ENCODE measurements at regions not wholly inside any gene's neighbourhood (a gene's known extent, or its start where the extent isn't known, plus 50 kb on each side); places are given as distances from the start of the nearest gene placed in this dataset.

GRCh38 chr18:40751186-40751585 lies 1203.8 kb upstream of the PIK3C3 start:
- DNase-seq (ENCODE audit: low read depth in 2 of 3, low spot score in 2 of 3): no peak

DNA sequence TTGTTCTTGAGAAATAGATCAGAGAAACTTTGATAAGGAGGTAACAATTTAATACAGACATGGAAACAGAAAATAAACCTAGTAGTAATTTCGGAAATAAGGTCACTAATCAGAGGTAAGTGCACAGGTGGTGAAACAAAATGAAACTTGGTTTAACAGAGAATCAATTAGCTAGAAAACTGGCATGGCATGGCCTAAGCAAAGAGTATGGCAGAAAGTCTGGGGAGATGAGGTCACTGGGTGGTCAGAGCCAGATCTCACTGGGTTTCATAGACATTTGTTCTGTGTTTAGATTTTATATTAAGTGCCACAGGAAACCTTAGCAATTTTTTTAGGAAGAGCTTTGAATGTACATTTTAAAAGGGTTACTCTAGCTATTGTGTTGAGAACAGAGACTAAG lies 1216.0 kb upstream of the PIK3C3 start:
- DNase-seq (ENCODE audit: low read depth in 2 of 3, low spot score in 2 of 3): no peak

- DNase-seq (ENCODE audit: low read depth in 2 of 3, low spot score in 2 of 3): no peak
Measured at GRCh38 chr18:40738321-40738880, 1216.6 kb upstream of the PIK3C3 start.

DNA sequence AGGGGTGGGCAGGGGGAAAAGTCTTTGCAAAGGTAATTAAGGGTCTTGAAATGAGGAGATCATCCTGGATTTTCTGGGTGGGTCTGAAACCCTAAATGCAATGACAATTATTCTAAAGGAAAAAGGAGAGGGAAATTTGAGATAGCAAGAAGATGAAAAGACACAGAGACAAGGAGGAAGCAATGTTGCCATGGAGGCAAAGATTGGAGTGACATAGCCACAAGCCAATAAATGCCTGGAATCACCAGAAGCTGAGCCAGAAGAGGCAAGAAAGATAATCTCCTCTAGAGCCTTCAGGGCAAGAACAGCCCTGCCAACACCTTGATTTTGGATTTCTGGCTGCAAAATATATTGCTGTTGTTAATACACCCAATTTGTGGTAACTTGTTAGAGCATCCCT lies 1246.3 kb upstream of the PIK3C3 start:
- DNase-seq (ENCODE audit: low read depth in 2 of 3, low spot score in 2 of 3): no peak

DNA sequence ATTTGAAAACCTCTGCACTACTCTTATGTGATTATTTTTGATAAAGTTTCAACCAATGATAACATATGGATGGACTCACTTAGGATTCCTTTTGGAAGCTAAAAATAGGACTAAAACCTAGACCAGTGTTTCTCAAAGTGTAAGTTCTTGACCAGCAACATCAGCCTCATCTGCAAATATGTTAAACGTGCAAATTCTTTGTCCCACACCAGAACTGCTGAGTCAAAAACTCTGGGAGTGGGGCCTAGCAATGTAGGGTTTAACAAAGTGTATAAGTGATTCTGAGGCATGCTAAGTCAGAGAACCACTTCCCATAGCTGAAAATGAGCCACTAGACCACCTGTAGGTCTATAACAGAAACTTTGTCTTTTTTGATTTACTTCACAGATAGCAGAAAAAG lies 1247.2 kb upstream of the PIK3C3 start:
- no peak for DNase-seq (ENCODE audit: low read depth in 2 of 3, low spot score in 2 of 3)

DNA sequence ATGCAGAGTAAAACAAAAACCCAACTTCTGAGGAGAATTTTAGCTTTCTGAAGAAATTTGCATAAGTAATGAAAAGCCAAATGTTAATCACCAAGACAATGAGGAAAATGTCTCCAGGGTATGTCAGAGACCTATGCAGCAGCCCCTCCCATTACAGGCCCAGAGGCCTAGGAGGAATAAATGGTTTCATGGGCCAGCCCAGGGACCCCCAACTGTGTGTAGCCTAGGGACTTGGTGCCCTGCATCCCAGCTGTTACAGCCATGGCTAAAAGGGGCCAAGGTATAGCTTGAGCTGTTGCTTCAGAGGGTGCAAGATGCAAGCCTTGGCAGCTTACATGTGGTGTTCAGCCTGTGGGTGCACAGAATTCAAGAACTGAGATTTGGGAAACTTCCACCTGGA lies 1256.9 kb upstream of the PIK3C3 start:
- DNase-seq (ENCODE audit: low read depth in 2 of 3, low spot score in 2 of 3): no peak

- DNase-seq (ENCODE audit: low read depth in 2 of 3, low spot score in 2 of 3): no peak
Measured at GRCh38 chr18:40695526-40695925, 1259.5 kb upstream of the PIK3C3 start.

DNA sequence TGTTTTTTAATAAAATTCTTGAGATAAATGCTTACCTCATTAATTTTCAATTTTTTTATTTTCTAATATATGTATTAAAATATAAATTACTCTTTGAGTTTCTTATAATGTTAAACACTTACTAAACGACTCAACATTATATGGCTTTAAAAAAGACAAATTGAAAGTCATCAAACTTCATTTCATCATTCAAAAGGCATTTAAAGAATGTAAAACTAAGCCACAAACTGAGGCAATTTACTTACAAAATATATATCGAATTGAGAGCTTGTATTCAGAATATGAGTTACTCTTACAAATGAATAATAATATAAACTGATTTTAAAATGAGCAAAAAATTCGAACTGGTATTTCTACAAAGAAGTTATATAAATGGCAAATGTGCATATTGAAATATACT lies 1262.2 kb upstream of the PIK3C3 start:
- DNase-seq (ENCODE audit: low read depth in 2 of 3, low spot score in 2 of 3): no peak

GRCh38 chr18:40690062-40690461 lies 1265.0 kb upstream of the PIK3C3 start:
- no peak for DNase-seq (ENCODE audit: low read depth in 2 of 3, low spot score in 2 of 3)

DNA sequence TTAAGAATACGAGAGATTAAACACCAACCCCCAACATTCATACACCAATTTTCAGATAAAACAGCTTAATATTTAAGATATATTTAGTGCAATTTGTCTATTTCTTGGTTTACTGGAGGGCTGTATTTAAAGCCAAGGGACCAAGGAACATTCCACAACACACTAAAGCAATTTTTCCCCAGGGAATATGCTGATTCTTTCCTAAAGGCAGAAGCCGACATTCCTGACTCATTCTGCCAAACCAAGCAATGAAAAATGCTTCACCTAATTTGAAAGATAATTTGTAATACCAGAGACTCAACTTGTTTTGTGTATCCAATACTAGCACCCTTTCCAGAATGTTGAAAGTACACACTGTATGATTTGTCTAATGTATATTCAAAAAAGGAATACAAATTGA lies 1267.6 kb upstream of the PIK3C3 start:
- no peak for DNase-seq (ENCODE audit: low read depth in 2 of 3, low spot score in 2 of 3)

DNA sequence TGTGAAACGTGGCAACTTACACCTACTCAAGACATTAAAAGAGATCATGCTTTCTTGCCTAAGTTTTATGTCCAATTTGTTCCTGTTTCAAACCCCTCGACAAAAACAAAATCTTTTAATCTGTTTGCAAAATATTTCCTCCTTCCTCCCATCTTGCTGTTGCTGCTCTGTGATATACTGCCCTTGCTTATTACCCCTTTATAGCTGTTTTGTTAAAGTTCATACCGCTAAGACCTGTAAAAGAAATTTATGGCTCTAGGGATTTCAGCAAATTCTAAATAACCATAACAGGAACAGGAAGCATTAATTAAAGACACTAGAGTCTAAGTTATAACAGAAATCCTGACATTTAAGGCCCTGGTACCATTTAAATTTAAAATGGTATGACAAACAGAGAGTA lies 1268.2 kb upstream of the PIK3C3 start:
- no peak for DNase-seq (ENCODE audit: low read depth in 2 of 3, low spot score in 2 of 3)

DNA sequence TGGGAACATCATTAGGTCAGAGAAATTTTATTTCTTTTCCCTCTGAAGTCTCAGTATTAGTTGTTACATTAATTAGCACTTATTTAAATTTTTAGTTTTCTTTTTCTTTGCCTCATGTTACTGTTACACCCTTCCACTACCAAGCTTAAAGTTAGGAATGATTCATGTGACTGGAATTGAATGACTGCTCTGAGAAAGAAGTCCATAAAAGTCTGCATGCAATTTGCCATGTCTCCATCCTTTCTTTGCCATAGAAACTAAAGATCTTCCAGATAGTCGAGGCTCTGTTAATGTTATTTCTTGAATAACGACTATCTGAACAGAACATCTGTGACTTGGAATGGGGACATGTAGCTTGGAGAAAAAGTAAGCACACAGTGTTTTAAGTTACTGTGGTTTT lies 1269.8 kb upstream of the PIK3C3 start:
- DNase-seq (ENCODE audit: low read depth in 2 of 3, low spot score in 2 of 3): no peak

- DNase-seq (ENCODE audit: low read depth in 2 of 3, low spot score in 2 of 3): no peak
Measured at GRCh38 chr18:40678318-40678717, 1276.7 kb upstream of the PIK3C3 start.

- DNase-seq (ENCODE audit: low read depth in 2 of 3, low spot score in 2 of 3): no peak
Measured at GRCh38 chr18:40676668-40677067, 1278.4 kb upstream of the PIK3C3 start.

DNA sequence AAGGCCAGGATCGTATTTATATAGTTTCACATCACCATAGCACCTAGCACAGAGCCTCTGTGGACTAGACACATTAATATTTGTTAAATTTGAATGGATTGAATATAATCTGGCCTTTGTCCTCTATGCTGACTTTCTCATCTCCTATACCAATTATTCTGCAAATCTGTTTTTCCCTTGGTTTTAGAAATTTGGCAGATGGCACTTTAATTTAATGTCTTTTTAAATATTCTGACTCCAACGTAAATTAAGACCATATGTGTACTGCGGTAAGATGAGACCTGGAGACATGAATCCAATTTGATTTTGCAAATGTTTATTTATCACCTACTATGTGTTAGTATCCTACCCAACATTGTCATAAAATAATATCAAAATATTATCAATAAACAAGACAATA lies 1281.9 kb upstream of the PIK3C3 start:
- DNase-seq (ENCODE audit: low read depth in 2 of 3, low spot score in 2 of 3): no peak

GRCh38 chr18:40672590-40672989 lies 1282.4 kb upstream of the PIK3C3 start:
- no peak for DNase-seq (ENCODE audit: low read depth in 2 of 3, low spot score in 2 of 3)

DNA sequence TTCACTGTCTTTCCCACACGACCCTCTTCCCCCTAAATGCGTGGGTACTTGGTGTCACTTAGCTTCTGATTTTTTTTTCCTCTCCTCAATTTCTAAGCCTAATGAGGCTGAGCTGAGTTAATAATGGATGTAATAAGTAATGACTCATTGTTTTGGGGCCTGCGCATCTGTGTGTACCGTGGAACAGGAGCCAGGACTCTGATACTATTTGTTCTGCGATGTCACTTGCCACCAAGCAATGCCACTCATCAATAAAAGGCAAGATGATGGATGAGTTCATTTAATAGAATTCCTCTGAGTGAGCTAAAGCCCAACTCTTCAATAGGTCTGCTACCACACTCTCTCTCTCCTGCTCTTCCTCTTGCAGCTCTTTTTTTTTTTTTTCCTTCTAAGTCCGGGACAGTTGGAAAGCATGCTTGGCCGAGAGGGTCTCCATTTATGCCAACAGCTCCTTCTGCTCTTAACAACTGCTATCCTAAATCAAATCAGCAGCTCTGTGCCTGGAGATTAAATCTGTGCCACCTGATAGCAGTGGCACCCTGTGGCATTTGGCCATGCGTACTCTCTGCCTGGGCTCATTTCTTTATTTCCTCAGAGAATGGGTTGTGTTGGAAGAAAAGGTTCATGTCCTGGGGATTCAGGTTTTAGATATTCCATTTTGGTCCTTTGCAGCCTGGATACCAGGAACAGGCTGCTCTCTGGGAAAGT lies 1284.2 kb upstream of the PIK3C3 start:
- DNase-seq (ENCODE audit: low read depth in 2 of 3, low spot score in 2 of 3): no peak

- no peak for DNase-seq (ENCODE audit: low read depth in 2 of 3, low spot score in 2 of 3)
Measured at GRCh38 chr18:40662898-40663437, 1292.1 kb upstream of the PIK3C3 start.

DNA sequence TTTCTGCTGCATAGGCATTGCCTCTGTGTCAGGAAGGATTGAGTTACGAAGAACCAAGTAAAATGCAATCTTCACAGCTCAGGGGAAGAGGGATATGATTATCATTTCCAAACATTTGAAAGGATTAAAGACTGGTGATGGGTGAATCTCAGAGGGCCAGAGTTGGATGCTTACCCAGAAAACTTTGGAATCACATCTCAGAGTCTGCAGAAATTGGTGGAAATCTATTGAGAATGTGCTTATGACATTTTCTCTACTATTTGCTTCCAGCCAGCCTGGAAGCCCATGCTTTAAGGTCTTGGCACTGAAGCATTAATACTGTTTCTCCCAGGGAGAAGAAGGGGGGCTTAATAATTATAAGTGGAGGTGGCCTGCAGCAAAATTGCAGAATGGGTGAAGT lies 1301.4 kb upstream of the PIK3C3 start:
- no peak for DNase-seq (ENCODE audit: low read depth in 2 of 3, low spot score in 2 of 3)

- no peak for DNase-seq (ENCODE audit: low read depth in 2 of 3, low spot score in 2 of 3)
Measured at GRCh38 chr18:40652321-40652720, 1302.7 kb upstream of the PIK3C3 start.

GRCh38 chr18:40651163-40651562 lies 1303.9 kb upstream of the PIK3C3 start:
- DNase-seq (ENCODE audit: low read depth in 2 of 3, low spot score in 2 of 3): no peak

DNA sequence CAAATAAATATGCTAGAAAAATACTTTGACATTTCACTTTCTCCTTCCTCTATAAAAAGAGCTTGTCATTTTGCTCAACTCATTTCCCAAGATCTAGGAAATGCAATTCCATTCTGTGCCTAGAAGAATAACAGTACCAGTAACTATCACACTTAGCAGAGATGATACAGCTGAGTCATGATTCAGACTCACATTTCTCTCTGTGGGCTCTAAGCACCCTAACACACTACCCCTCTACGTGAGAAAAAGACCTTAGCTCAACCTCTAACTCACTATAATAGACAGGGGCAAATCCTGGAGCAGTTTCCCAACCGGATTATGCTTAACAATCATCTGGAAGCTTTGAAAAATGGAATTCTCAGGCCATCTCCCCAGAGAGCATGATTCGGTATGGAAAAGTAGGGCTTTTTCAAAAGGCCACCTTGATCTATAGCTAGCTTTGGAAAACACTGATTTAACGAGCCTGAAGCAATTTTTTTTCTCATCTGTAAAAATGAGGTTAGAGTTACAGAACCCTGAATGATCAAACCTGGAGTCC lies 1312.3 kb upstream of the PIK3C3 start:
- no peak for DNase-seq (ENCODE audit: low read depth in 2 of 3, low spot score in 2 of 3)
